WTC11 (cell line): ENCODE measurements at regions not wholly inside any gene's neighbourhood (a gene's known extent, or its start where the extent isn't known, plus 50 kb on each side); places are given as distances from the start of the nearest gene placed in this dataset.

Source experiments
- ATAC-seq: fragments of 200-7000 bp; cut with Tn5 transposase; 2 replicates; pipeline ENCODE4 v1.10.0; 2021; ENCODE audit warnings: mild to moderate bottlenecking, moderate library complexity
- CTCF ChIA-PET: fragments of 300-600 bp; sonication (Branson Sonifier 250); formaldehyde crosslinking; loops from one replicate; lab custom pipeline; 2021; ENCODE audit warnings: antibody characterized with exemption; lab: Charles Lee
- POLR2A ChIA-PET: fragments of 350-600 bp; sonication (Branson Sonifier 250); formaldehyde crosslinking; loops from one replicate; lab custom pipeline; 2021; ENCODE audit warnings: antibody characterized with exemption; lab: Charles Lee
- DNase-seq: peaks from one replicate; pipeline ENCODE4 v3.0.0; 2021; ENCODE audit warnings: low spot score
- H3K27ac Mint-ChIP-seq: 2 replicates; pipeline ENCODE4 v1.8.0; 2021; ENCODE audit warnings: mixed read lengths
- H3K27me3 Mint-ChIP-seq: 2 replicates; pipeline ENCODE4 v1.8.0; 2021; ENCODE audit warnings: low read depth, mild to moderate bottlenecking, moderate library complexity, mixed read lengths
- H3K36me3 Mint-ChIP-seq: 2 replicates; pipeline ENCODE4 v1.8.0; 2021; ENCODE audit warnings: mixed read lengths
- H3K4me1 Mint-ChIP-seq: 2 replicates; pipeline ENCODE4 v1.8.0; 2022; ENCODE audit warnings: mixed read lengths
- H3K4me3 Mint-ChIP-seq: 2 replicates; pipeline ENCODE4 v1.8.0; 2021; ENCODE audit warnings: mild to moderate bottlenecking, moderate library complexity, mixed read lengths
- H3K9me3 Mint-ChIP-seq: 2 replicates; pipeline ENCODE4 v1.8.0; 2021; ENCODE audit warnings: mixed read lengths
- AR ChIP-seq: fragments of 250-450 bp; sonication (Bioruptor Pico); IDR thresholded peaks from 2 replicates; pipeline ENCODE4 v1.9.0; 2021; ENCODE audit warnings: mild to moderate bottlenecking
- FOXJ3 ChIP-seq: sonication (generic); formaldehyde crosslinking; IDR thresholded peaks from 2 replicates; pipeline ENCODE4 v1.9.0; 2021; ENCODE audit warnings: missing genetic modification reagents, mild to moderate bottlenecking, borderline replicate concordance
- GRHL2 ChIP-seq: fragments of 250-450 bp; sonication (Bioruptor Pico); IDR thresholded peaks from 2 replicates; pipeline ENCODE4 v1.8.0; 2022; ENCODE audit warnings: mild to moderate bottlenecking, moderate library complexity; ENCODE audit not compliant: insufficient replicate concordance, severe bottlenecking
- JUN ChIP-seq: sonication (generic); formaldehyde crosslinking; IDR thresholded peaks from 2 replicates; pipeline ENCODE4 v1.8.0; 2023; ENCODE audit warnings: mild to moderate bottlenecking, missing genetic modification reagents
- NR3C1 ChIP-seq: sonication (generic); formaldehyde crosslinking; conservative IDR thresholded peaks from 2 replicates; pipeline ENCODE4 v1.8.1; 2023; ENCODE audit warnings: low read depth, mild to moderate bottlenecking, missing genetic modification reagents
- OVOL2 ChIP-seq: fragments of 250-450 bp; sonication (Bioruptor Pico); IDR thresholded peaks from 2 replicates; pipeline ENCODE4 v1.9.0; 2021; ENCODE audit warnings: mild to moderate bottlenecking, borderline replicate concordance
- TCF7 ChIP-seq: sonication (generic); formaldehyde crosslinking; IDR thresholded peaks from 2 replicates; pipeline ENCODE4 v1.8.0; 2022; ENCODE audit warnings: mild to moderate bottlenecking, low read depth, missing genetic modification reagents, moderate library complexity
- ZNF121 ChIP-seq: sonication (generic); formaldehyde crosslinking; IDR thresholded peaks from 2 replicates; pipeline ENCODE4 v1.8.0; 2023; ENCODE audit warnings: missing genetic modification reagents
- ZNF138 ChIP-seq: sonication (generic); formaldehyde crosslinking; conservative IDR thresholded peaks from 2 replicates; pipeline ENCODE4 v1.8.1; 2022; ENCODE audit warnings: mild to moderate bottlenecking, moderate library complexity, missing genetic modification reagents
- ZNF232 ChIP-seq: sonication (generic); formaldehyde crosslinking; IDR thresholded peaks from 2 replicates; pipeline ENCODE4 v1.8.0; 2022; ENCODE audit warnings: mild to moderate bottlenecking, missing genetic modification reagents
- ZNF416 ChIP-seq: fragments of 250-450 bp; sonication (Bioruptor Pico); IDR thresholded peaks from 2 replicates; pipeline ENCODE4 v1.9.0; 2021; ENCODE audit warnings: mild to moderate bottlenecking, inconsistent platforms
- ZSCAN18 ChIP-seq: fragments of 250-450 bp; sonication (Bioruptor Pico); IDR thresholded peaks from 2 replicates; pipeline ENCODE4 v2.1.2; 2022; ENCODE audit warnings: mild to moderate bottlenecking, moderate library complexity
- TF ChIP-seq, protein P1 (sequence below): sonication (generic); formaldehyde crosslinking; IDR thresholded peaks from 2 replicates; pipeline ENCODE4 v1.8.1; 2022; ENCODE audit warnings: missing genetic modification reagents, borderline replicate concordance
- TF ChIP-seq, protein P2 (sequence below): fragments of 250-450 bp; sonication (Bioruptor Pico); conservative IDR thresholded peaks from 2 replicates; pipeline ENCODE4 v1.9.0; 2021; ENCODE audit warnings: mild to moderate bottlenecking
- TF ChIP-seq, protein P3 (sequence below): sonication (generic); formaldehyde crosslinking; conservative IDR thresholded peaks from 2 replicates; pipeline ENCODE4 v1.8.1; 2023; ENCODE audit warnings: mild to moderate bottlenecking, low read depth, missing genetic modification reagents, moderate library complexity
- TF ChIP-seq, protein P4 (sequence below): sonication (generic); formaldehyde crosslinking; conservative IDR thresholded peaks from 2 replicates; pipeline ENCODE4 v1.8.1; 2022; ENCODE audit warnings: mild to moderate bottlenecking, missing genetic modification reagents
- TF ChIP-seq, protein P5 (sequence below): sonication (generic); formaldehyde crosslinking; IDR thresholded peaks from 2 replicates; pipeline ENCODE4 v1.8.1; 2023; ENCODE audit warnings: mild to moderate bottlenecking, missing genetic modification reagents, moderate library complexity

DNA sequence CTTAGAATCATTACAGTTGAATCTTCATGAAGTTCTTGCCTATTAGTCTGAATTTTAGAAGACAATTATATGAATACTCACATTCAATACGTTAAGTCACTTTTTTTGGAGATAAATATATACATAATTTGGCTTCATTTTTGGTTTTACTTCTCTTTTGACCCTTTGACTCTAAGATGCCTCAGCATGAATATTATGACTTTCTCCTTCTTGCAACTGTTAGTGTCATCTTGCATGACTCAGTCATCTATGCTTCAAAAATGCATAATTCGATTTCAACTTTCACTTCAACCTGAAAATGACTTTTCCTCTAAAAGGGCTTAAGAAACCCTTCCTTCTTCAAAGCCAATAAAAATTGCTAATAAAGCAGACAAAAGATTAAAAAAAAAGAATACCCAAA, 1427.5 kb downstream of the ADGRL3 start:
- no peak overlapping the region for H3K4me3 Mint-ChIP-seq
- TF ChIP-seq, protein P1, sequence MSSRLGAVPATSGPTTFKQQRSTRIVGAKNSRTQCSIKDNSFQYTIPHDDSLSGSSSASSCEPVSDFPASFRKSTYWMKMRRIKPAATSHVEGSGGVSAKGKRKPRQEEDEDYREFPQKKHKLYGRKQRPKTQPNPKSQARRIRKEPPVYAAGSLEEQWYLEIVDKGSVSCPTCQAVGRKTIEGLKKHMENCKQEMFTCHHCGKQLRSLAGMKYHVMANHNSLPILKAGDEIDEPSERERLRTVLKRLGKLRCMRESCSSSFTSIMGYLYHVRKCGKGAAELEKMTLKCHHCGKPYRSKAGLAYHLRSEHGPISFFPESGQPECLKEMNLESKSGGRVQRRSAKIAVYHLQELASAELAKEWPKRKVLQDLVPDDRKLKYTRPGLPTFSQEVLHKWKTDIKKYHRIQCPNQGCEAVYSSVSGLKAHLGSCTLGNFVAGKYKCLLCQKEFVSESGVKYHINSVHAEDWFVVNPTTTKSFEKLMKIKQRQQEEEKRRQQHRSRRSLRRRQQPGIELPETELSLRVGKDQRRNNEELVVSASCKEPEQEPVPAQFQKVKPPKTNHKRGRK (CRISPR knock-in tag): no peak
- TF ChIP-seq AR (CRISPR knock-in tag) (no peak), TCF7 (CRISPR knock-in tag) (no peak), ZNF232 (CRISPR knock-in tag) (no peak), NR3C1 (CRISPR knock-in tag) (no peak), ZNF121 (CRISPR knock-in tag) (no peak), ZNF416 (CRISPR knock-in tag) (no peak), ZSCAN18 (CRISPR knock-in tag) (no peak), FOXJ3 (CRISPR knock-in tag) (no peak)
- TF ChIP-seq, protein P2, sequence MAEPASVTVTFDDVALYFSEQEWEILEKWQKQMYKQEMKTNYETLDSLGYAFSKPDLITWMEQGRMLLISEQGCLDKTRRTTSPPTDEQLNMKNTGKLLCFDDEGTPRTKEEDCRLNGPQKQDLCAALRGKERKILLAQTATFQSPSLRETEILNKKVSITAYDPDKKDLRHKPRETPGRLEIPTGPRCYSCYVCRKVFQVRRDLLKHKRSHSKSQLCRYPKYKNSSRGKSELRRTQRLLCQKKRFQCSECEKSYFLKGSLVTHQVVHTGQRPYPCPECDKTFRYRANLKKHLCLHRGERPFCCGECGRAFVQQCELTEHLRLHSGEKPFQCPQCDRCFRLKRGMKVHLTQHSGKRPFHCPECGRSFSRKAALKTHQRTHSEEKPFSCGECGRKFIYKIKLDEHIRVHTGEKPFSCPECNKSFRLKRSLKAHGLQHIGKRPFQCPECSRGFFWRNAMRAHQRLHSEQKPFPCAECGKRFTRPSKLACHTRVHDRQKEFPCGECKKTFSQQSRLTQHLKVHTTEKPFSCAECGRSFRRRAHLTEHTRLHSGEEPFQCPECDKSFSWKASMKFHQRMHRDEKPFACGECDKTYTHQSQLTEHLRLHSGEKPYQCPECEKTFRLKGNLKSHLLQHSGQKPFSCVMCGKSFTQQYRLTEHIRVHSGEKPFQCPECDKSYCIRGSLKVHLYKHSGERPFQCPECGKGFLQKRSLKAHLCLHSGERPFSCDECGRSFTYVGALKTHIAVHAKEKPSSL (CRISPR knock-in tag): no peak
- TF ChIP-seq, protein P3, sequence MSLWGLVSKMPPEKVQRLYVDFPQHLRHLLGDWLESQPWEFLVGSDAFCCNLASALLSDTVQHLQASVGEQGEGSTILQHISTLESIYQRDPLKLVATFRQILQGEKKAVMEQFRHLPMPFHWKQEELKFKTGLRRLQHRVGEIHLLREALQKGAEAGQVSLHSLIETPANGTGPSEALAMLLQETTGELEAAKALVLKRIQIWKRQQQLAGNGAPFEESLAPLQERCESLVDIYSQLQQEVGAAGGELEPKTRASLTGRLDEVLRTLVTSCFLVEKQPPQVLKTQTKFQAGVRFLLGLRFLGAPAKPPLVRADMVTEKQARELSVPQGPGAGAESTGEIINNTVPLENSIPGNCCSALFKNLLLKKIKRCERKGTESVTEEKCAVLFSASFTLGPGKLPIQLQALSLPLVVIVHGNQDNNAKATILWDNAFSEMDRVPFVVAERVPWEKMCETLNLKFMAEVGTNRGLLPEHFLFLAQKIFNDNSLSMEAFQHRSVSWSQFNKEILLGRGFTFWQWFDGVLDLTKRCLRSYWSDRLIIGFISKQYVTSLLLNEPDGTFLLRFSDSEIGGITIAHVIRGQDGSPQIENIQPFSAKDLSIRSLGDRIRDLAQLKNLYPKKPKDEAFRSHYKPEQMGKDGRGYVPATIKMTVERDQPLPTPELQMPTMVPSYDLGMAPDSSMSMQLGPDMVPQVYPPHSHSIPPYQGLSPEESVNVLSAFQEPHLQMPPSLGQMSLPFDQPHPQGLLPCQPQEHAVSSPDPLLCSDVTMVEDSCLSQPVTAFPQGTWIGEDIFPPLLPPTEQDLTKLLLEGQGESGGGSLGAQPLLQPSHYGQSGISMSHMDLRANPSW (CRISPR knock-in tag): no peak
- TF ChIP-seq, protein P4, sequence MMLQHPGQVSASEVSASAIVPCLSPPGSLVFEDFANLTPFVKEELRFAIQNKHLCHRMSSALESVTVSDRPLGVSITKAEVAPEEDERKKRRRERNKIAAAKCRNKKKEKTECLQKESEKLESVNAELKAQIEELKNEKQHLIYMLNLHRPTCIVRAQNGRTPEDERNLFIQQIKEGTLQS (CRISPR knock-in tag): no peak
- TF ChIP-seq, all 79 proteins: peak for 0
- peaks cover 12% of the 10 kb centered on the region for H3K36me3 Mint-ChIP-seq
- ChIA-PET POLR2A (no interaction called here), CTCF (no interaction called here)
- H3K27me3 Mint-ChIP-seq: no peaks in the 10 kb centered on the region
- peaks cover 16% of the 10 kb centered on the region for H3K9me3 Mint-ChIP-seq
- H3K27ac Mint-ChIP-seq: no peak overlapping the region
- DNase-seq (no peak), ATAC-seq (no peak)
- no peaks in the 10 kb centered on the region for H3K4me1 Mint-ChIP-seq

- ChIA-PET POLR2A (no interaction called here), CTCF (no interaction called here)
- ATAC-seq (no peak), DNase-seq (no peak)
- H3K9me3 Mint-ChIP-seq: peaks cover 12% of the 10 kb centered on the region
- peaks cover 9% of the 10 kb centered on the region for H3K36me3 Mint-ChIP-seq
- no peaks in the 10 kb centered on the region for H3K27me3 Mint-ChIP-seq
- H3K4me1 Mint-ChIP-seq: no peaks in the 10 kb centered on the region
- no peak overlapping the region for H3K4me3 Mint-ChIP-seq
- H3K27ac Mint-ChIP-seq: no peak overlapping the region
- TF ChIP-seq ZNF138 (CRISPR knock-in tag): no peak
- TF ChIP-seq, protein P5, sequence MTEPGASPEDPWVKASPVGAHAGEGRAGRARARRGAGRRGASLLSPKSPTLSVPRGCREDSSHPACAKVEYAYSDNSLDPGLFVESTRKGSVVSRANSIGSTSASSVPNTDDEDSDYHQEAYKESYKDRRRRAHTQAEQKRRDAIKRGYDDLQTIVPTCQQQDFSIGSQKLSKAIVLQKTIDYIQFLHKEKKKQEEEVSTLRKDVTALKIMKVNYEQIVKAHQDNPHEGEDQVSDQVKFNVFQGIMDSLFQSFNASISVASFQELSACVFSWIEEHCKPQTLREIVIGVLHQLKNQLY (CRISPR knock-in tag): no peak
- TF ChIP-seq GRHL2: no peak
- no peak for TF ChIP-seq JUN (CRISPR knock-in tag)
- no peak for TF ChIP-seq OVOL2
- TF ChIP-seq, protein P2 (CRISPR knock-in tag): no peak
These were observed 1427.0 kb downstream of the ADGRL3 start for GRCh38 chr4:62627141-62627540.
